AG09309 (cell line): ENCODE measurements at regions not wholly inside any gene's neighbourhood (a gene's known extent, or its start where the extent isn't known, plus 50 kb on each side); places are given as distances from the start of the nearest gene placed in this dataset.

Experiments
- DNase-seq: peaks from one replicate; pipeline ENCODE4 v3.0.0-alpha.2; 2010; ENCODE audit warnings: low read depth
- H3K4me3 ChIP-seq: 2 replicates; pipeline ENCODE4 v1.5.1; 2011; ENCODE audit warnings: mild to moderate bottlenecking, low read depth, low read length, moderate library complexity; ENCODE audit not compliant: control insufficient read depth
- TF ChIP-seq, protein P1 (sequence below): IDR thresholded peaks from 2 replicates; pipeline ENCODE4 v1.5.1; 2011; ENCODE audit warnings: mild to moderate bottlenecking, low read depth, low read length, inconsistent platforms; ENCODE audit not compliant: insufficient read depth, control insufficient read depth; ENCODE audit errors: missing control alignments

DNA sequence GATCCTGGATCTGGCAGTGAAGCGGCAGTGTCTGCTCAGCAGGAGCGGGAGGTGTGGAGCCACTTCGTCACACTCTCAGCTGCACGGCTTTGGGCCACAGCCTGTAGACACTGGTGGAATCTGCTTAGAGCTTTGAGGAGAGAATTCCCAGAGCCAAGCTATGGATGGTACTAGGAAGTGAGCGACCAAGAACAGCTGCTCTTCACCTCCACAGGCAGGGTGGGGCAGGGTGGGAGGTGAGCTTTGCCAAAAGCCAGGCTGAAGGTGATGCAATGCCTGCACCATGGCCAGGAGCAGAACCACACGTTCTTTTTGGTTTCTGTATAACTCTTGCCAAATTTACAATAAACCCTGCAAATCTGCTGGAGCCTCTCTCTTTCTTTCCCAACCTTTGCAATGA lies 226.1 kb downstream of the ANKRD30B start:
- TF ChIP-seq, protein P1, sequence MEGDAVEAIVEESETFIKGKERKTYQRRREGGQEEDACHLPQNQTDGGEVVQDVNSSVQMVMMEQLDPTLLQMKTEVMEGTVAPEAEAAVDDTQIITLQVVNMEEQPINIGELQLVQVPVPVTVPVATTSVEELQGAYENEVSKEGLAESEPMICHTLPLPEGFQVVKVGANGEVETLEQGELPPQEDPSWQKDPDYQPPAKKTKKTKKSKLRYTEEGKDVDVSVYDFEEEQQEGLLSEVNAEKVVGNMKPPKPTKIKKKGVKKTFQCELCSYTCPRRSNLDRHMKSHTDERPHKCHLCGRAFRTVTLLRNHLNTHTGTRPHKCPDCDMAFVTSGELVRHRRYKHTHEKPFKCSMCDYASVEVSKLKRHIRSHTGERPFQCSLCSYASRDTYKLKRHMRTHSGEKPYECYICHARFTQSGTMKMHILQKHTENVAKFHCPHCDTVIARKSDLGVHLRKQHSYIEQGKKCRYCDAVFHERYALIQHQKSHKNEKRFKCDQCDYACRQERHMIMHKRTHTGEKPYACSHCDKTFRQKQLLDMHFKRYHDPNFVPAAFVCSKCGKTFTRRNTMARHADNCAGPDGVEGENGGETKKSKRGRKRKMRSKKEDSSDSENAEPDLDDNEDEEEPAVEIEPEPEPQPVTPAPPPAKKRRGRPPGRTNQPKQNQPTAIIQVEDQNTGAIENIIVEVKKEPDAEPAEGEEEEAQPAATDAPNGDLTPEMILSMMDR, result no peak
- no peak for DNase-seq
- no peak overlapping the region for H3K4me3 ChIP-seq

DNA sequence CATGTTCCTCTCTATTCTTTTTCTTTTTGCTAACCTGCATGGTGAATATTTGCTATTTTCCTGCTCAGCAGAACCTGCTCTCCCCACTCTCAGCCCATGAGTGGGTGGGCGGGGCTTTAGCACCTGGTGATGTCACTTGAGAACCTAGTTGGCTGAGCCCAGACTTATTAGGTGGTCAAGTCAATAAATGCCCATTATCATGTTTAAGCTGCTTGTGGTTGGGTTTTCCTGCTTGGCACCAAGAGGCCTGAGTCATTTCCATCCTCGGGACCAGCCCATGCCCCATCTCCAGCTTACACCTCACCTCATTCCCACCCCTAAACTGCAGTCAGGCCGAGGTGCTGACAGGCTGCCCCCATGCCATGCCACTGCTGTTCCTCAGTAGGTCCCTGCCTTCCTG lies 226.6 kb downstream of the ANKRD30B start:
- no peak overlapping the region for H3K4me3 ChIP-seq
- TF ChIP-seq, protein P1, result no peak
- no peak for DNase-seq

DNA sequence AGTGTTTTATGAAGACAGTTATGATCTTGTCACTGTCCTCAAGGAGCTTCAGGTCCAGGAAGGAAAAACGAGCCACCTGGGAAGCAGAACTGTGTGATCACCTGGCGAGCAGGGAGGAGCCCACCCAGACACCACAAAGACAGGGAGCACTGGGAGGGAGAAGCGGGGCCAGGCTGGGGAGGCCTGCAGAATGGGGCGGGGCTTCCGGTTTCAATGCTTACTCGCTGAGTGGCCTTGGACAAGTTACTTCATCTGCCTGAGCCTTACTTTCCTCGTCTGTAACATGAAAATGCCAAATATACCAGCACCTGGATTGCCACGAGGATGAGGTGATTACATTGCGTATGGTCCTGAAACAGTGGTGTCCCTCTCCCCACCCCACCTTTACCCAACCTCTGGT lies 227.5 kb downstream of the ANKRD30B start:
- no peak overlapping the region for H3K4me3 ChIP-seq
- TF ChIP-seq, protein P1, result no peak
- no peak for DNase-seq

DNA sequence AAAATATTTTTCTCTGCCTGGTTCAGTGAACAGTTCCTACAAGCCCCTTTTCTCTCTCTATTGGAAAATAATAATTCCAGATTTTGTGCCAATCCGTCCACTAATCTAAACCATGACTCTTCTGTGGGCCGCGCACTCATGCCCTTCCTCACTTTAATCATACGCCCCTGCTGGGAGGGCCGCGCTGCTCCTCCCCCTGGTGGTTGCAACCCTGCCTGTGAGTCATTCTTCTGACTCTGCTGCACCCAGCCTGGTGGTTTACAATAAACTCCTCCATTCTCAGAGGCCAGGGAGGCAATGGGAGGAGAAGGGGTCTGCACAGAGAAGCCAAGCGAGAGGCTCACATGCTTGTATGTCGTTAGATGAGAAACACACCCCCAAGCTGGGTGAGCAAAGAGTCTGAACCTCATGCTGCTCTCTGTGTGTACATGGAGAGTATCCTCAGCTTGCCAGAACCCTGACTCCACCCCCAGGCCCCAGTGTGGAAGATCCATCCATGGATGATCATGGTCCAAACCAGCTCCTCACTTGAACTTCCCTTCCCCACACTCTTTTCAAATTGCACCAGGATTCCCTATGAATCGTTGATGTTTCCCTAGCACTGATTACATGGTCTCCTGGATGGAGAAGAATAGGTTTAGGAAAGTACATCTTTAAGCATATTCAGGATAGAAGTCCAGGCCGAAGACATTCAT lies 228.9 kb downstream of the ANKRD30B start:
- H3K4me3 ChIP-seq, result no peak overlapping the region
- no peak for DNase-seq
- TF ChIP-seq, protein P1, result peak; percentile 55

DNA sequence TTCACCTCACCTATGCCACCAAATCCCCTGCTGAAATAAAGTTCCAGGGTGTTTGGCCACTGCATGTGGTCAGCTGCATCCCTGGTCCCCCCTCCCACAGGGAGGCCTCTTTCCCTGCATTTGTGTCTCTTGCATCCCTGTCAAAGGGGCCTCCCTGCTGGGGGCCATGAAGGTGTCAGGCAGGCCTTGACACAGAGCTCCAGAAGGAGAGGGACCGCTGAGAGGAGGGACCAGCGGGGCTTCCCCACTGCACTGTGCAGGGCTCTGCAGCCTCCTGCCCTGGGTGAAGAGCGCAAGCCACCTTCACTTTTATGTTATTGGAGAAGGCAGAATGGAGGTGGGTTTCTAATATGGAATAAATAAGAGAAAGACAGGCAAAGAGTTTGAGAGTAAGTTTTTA lies 230.2 kb downstream of the ANKRD30B start:
- H3K4me3 ChIP-seq, result no peak overlapping the region
- TF ChIP-seq, protein P1, result no peak
- no peak for DNase-seq

DNA sequence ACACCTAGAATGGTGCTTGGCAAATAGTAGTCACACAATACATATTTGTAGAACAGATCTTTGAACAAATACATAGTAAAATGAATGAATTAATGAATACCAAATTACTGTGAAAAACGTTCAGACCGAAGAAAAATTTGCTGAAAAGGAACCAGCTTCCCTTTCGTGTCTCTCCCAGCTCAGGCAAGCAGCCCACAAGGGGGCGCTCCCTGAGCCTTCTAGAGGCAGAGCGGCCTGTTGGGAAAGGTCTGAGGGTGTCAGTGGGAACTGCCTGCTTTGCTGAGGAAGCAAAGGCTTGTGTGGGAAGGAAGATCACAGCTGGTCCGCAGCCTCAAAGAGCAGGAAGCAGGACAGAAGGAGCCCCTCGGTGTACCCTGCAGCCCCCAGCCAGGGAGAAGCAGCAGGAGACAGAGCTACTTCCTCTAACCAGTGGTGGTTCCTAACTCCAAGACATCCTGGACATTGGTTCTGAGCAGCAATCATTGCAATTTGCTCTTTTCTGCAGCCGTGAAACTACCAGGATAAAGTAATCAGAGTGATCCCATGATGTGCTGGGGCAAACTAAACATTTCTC lies 231.1 kb downstream of the ANKRD30B start:
- TF ChIP-seq, protein P1, result peak; percentile 79
- H3K4me3 ChIP-seq, result no peak overlapping the region
- DNase-seq, result no peak
